ENCODE measurements at regions not wholly inside any gene's neighbourhood (a gene's known extent, or its start where the extent isn't known, plus 50 kb on each side); places are given as distances from the start of the nearest gene placed in this dataset.

GRCh38 chr20:11529047-11529446, 388.6 kb upstream of the BTBD3 start:
- TF ChIP-seq KAT8 (CRISPR knock-in tag; IDR thresholded peaks at IDR 0.05) (no peak), PRMT3 (CRISPR knock-in tag; IDR thresholded peaks at IDR 0.05; ENCODE audit: borderline replicate concordance, low read depth) (no peak), ZNF296 (CRISPR knock-in tag; conservative IDR thresholded peaks at IDR 0.05) (no peak), ZBTB1 (CRISPR knock-in tag; IDR thresholded peaks at IDR 0.05; ENCODE audit: borderline replicate concordance) (no peak), ZNF446 (CRISPR knock-in tag; IDR thresholded peaks at IDR 0.05) (no peak), ZNF280D (CRISPR knock-in tag; IDR thresholded peaks at IDR 0.05) (no peak), JDP2 (CRISPR knock-in tag; IDR thresholded peaks at IDR 0.05; ENCODE audit: borderline replicate concordance) (no peak), ZNF263 (CRISPR knock-in tag; IDR thresholded peaks at IDR 0.05) (no peak)
- Histone ChIP-seq H3K79me2 (ENCODE audit: insufficient read depth, low read length) (no peaks in the 10 kb centered on the region), H3K27ac (ENCODE audit: extremely low read length, insufficient read depth, low read length) (no peak overlapping the region), H3K4me3 (replicated peaks in 1 of 3; ENCODE audit: insufficient read depth in 1 of 3, low read depth in 2 of 3, low read length in 3 of 3) (no peak overlapping the region), H3K9me3 (ENCODE audit: low read length) (peaks cover 36% of the 10 kb centered on the region), H3K4me1 (ENCODE audit: insufficient read depth, low read length) (no peaks in the 10 kb centered on the region), H3K36me3 (replicated peaks in 1 of 2; ENCODE audit: control insufficient read depth in 1 of 2, insufficient read depth in 2 of 2, low read length in 2 of 2) (no peaks in the 10 kb centered on the region), H3K9ac (ENCODE audit: insufficient read depth, low read depth, low read length) (no peak overlapping the region), H3K27me3 (ENCODE audit: control insufficient read depth in 1 of 2, insufficient read depth in 2 of 2, low read length in 2 of 2) (no peaks in the 10 kb centered on the region), H4K20me1 (ENCODE audit: insufficient read depth, low read length) (no peaks in the 10 kb centered on the region), H3K4me2 (ENCODE audit: low read depth, low read length) (no peak overlapping the region), H2AFZ (ENCODE audit: low read length) (no peak overlapping the region)
- BruUV-seq (replicated peaks), result no TSS peak
- in situ Hi-C loops (cut with HindIII; ENCODE audit: extremely low pct_ligation_motif_present, low pct_unique_long_range_greater_than_20kb) (loop anchor here (25.0 kb wide), 2 partner anchors 1092 to 1442 kb away; partner anchors contain the start of genes MKKS and SLX4IP), intact Hi-C loops (cut with micrococcal nuclease; ENCODE audit: unreplicated experiment) (no loop called here)
- ChIA-PET POLR2A (no interaction called here), CTCF (ENCODE audit: low intra/inter-chr PET ratio, low total read pairs) (no interaction called here)
- ATAC-seq (no peak), FAIRE-seq (no peak), DNase-seq (ENCODE audit: low spot score) (no peak)
- WGBS (ENCODE audit: low lambda C conversion rate), result 17% methylated on average over 4 of the region's 4 CpGs
